ENCODE measurements at regions not wholly inside any gene's neighbourhood (a gene's known extent, or its start where the extent isn't known, plus 50 kb on each side); places are given as distances from the start of the nearest gene placed in this dataset.

GRCh38 chr18:41265047-41265446 is 690.0 kb upstream of the PIK3C3 start:
- TF ChIP-seq CTCF (IDR thresholded peaks at IDR 0.05; ENCODE audit: low read depth, low read length, missing input control), result no peak
- TF ChIP-seq FOXA1 (IDR thresholded peaks at IDR 0.05), result no peak

Measured in liver (tissue), 2 donors.